HG02588 (cell line): ENCODE measurements at regions not wholly inside any gene's neighbourhood (a gene's known extent, or its start where the extent isn't known, plus 50 kb on each side); places are given as distances from the start of the nearest gene placed in this dataset.
"Not testable (repeated sequence)": the region's sequence is repeated elsewhere in the genome, so short reads cannot be mapped to it uniquely, and the experiment has no call there.

Experiments used
- ATAC-seq: cut with Tn5 transposase; IDR thresholded peaks from one replicate; pipeline ENCODE4 v1.9.1; 2021; ENCODE audit warnings: mild to moderate bottlenecking, moderate library complexity; ENCODE audit not compliant: unreplicated experiment

DNA sequence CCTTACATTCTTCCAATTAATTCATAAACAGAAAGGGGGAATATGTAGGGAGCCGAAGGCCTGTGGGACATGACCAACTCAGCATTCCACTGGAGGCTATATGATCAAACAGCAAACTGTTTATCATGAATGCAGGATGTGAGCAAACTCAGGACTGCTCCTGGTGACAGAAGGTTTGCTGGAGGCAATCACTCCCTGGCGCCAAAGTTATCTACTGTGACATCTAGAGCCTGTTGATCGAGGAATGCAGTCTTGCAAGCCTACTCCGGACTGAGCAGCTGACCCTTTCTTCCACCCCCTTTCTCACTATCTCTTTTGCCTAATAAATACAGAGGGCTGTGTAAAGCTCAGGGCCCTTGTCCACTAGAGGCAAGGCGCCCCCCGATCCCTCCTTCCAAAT is 122.0 kb upstream of the ZCCHC13 start:
- not testable (repeated sequence) for ATAC-seq

DNA sequence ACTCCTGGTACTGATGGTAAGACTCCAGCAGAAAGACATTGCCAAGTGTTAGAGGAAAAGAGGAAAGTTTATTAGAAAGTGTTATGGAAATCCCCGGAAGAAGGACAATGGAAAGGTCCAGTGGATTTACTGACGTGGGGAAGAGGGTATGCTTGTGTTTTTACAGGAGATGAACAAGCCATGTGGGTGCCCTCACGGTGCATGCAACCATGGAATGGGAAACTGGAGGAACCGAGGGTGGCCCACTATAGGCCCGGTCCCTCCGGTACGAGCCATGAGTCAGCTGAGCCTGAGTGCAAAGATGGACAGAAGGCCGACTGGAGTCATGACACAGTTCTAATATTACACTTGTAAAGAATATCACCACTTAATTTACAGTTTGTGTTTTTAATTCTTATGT is 123.3 kb upstream of the ZCCHC13 start:
- ATAC-seq = no peak

DNA sequence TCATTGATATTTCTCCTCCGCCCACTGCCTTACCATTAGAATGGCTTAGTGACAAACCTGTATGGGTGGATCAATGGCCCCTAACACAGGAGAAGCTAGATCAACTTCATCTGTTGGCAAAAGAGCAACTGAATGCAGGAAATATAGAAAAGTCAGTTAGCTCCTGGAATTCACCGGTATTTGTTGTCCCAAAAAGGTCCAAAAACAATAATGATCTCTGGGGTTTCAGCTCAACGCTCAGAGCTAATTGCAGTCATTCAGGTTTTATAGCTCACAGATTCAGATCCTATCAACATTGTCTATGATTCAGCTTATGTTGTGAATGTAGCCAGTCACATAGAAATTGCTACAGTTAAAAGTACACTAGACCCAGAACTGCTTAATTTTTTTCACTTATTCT is 124.0 kb upstream of the ZCCHC13 start:
- no peak for ATAC-seq

DNA sequence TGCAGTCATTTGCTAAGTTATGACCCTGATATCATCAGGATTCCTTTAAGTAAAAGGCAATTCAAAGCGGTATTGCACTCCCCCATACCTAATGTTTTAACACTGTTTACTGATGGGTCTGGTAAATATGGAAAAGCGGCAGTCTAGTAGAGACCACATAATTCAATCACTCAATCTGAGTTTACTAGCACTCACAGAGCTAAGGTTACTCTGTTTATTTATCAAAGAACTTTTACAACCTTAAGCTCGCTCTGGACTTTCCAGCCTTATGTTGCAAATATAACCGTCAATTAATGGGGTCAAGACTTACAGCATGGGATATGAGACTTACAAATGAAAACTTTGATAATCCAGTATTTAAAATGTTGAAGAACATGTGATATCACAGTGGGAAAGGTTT is 124.5 kb upstream of the ZCCHC13 start:
- ATAC-seq = no peak

DNA sequence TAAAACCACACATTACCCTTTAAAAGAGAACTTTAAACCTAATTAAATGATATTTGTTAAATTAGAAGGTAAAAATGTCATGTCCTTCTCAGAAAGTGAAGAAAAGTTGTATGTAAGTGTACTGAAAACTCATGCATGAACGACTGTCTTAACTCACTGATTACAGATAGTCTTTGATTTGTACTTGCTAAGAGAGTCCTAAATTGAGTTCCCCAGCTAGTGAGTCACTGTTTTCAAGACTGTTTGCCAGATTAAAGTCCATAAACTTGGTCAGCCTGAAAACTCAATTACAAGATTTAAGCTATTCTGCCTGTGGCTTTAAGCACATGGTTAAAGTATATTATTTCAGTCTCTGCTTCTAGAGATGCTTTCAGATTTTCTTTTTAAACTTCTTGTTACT is 124.9 kb upstream of the ZCCHC13 start:
- ATAC-seq = no peak

DNA sequence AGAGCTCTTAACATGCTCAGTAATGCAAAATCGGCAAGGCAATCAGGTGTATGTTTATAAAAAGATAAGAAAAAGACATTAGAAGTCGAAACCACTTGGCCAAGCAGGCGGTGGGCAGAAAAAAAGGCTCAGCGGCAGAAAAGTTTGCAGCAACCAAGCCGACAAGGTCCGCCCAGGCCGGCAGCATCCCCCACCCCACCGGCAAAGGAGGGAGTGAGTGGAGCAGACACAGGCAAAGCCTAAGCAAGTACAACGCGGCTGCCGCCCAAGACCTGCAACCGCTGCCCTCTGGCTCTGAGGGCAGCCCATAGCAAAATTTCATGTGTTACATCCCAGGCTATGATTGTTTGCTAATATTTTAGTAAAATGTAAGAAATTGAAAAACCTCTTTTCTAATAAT is 125.4 kb upstream of the ZCCHC13 start:
- ATAC-seq = no peak

DNA sequence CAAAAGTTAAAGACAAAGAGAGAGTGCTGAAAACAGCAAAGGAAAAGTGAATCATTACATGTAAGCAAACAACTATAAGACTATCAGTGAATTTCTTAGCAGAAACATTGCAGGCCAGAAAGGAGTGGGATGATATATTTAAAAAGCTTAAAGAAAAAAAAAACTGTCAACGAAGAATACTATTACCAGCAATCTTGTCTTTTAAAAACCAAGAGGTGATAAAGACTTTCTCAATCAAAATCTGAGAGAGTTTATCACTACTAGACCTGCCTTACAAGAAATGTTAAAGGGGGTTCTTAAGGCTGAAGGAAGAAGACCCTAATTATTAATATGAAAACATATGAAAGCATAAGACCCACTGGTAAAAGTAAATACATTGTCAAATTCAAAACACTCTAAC is 132.5 kb upstream of the ZCCHC13 start:
- ATAC-seq = no peak

DNA sequence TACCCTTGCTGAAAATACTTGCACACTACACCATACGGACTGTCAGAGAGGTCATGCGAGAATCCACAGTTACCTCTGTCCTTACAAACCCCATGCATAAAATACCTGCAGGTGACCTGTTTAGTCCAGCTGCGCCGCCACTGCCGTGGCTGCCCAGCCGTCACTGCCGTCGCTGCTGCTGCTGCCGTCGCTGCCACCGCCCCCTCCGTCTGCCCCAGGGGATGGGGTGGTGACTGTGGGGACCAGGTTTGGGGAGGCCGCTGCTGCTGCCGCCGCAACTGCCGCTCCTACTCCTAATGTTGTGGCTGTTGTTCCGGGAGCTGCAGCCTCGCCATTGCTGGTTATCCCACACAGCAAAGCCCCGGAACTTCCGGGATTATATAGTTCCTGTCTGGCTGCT is 141.8 kb upstream of the ZCCHC13 start:
- ATAC-seq = no peak

DNA sequence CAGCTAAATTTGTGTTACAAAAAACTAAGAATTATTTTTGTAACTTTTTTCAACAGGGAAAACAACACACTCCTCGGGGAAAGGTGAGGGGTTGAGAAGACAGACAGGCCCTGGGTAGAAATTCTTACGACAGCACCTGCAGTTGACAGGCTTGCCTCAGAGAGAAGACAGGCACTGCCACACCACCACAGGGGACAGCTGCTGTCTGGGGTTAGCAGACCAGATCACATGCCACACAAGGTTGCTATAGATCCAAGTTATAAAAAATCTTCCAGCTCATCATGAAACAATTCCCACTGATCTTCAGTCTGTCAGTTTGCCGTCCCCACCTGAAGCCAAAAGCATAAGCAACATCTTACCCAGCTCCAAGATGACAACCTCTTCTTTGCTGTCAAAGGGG is 143.2 kb upstream of the ZCCHC13 start:
- ATAC-seq = no peak

DNA sequence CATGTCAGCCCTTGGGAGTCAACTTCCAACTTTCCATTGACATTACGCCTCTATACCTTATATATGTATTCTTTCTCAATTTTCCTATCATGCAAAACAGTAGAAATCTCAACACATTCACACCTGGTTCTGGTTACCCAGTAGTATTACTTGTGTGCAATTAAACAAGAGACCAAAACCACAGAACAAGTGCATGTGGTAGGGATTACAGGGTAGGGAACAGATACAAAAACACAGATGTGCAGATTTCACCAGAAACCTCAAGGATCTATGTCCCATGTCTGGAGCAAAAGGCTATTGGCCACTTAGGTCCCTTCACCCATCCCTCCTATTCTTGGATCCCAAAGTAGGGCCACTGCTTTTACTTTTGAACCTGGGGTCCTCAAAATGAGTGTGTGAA is 143.6 kb upstream of the ZCCHC13 start:
- ATAC-seq = no peak

DNA sequence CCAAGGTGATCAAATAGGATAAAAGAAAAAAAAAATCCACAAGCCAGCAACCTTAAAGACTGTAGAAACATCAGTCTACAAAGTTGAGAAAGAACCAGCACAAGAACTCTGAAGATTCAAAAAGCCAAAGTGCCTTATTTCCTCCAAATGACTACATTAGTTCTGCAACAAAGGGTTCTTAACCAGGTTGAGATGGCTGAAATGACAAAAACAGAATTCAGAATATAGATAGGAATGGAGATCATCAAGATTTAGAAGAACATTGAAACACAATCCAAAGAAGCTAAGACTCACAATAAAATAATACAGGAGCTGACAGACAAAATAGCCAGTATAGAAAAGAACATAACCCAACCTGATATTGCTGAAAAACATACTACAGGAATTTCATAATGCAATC is 156.5 kb upstream of the ZCCHC13 start:
- ATAC-seq = no peak

DNA sequence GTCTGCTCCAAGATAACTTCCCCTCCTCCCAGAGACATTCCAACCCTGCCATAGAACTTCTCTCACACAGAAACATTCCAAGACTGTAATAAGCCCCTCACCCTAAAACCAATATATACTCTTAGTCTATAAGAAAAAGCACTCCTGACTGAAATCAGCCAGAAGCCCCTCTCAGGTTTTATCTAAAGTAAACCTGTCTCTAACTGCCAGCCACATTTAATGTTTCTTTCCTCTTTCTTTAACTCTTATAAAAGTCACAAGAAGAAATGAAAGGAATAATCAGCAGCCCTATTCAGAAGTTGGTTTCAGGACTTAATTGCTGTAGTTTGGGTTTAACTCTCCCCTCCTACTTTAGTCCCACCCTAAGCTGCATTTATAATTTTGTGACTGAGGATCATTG is 165.0 kb upstream of the ZCCHC13 start:
- no peak for ATAC-seq

DNA sequence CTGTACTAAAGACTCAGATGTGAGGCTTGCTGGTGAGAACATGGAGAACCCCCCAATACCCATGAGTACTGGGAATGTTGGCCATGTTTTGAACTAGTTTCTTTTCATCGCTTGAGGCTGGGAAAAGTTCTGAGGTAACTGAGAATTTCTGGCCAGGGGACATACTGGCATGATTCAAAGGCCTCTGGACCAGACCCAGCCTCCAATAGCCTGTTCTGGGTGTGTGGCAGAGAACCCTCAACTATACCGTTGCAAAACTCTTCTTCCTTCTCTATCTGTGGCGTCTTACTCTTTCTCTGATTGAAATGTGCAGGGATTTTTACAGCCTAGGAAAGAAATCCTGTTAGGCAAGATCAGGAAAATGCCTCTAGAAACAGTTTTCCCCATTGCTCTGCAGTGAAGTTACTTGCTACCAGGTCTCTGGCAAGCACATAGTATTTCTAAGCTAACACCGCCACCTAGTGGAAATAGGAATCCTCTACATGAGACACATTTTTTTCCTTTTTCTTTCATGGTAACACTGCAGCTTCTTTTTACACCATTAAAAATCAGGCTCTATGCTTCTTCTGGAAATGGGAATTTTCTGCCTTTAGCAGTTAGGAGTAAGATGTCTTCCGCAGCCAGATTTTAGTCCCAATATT is 170.7 kb upstream of the ZCCHC13 start:
- ATAC-seq = no peak

DNA sequence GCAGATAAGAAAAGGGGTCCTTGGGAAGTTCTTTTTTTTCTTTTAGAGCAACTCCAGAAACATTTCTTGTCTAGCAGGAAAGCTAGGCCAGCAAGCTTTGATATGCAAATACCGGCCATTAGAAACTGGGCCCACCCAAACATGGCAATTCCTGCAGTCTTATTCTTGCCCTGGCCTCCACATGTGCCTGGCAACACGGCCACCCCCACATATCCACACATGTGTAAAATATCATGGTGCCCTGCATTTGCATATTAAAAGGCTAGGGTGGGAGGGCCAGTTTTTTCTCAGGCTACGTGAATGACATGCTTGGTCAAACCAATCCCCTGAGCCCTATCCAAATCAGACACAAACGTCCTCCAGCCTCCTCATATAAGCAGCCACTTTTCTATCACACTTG is 171.7 kb upstream of the ZCCHC13 start:
- ATAC-seq = no peak

DNA sequence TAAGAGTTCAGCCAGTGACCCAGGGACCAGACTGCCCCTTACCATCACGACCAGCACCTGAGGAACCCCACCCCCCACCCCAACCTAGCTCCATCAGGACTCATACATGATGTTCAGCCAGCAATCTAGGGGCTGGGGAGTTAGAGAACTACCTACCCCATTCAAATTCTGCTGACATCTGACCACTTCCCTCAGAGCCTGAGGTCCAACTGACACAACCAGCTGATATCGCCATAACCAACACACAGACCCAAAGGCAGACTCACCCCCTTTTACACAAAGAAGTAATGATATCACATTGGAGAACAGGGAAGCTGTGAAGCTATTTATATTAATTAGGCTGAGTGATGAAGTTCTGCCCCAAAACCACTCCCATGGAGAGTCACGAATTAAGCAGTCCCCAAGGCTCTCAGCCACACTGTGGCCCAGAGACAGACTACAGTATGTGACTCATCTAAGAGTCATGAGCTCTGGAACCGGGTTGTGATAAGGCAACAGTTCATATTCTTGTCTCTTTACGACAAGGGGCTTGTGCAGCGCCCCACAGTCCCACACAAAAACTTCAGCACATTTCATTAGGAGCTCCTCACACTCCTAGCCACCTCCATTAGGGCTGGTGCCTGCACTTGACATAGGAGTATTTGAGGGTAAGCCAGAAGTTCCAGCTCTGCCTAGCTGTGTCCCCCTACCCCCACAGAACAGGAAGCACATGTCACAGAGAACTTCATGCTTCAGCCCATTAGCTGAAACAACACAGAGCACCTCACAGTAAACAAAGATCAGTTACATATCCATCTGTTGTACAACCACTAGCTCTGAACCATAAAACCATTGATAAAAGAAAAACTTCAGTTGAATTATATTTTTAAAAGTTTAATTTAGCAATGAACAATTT is 184.7 kb upstream of the ZCCHC13 start:
- no peak for ATAC-seq

DNA sequence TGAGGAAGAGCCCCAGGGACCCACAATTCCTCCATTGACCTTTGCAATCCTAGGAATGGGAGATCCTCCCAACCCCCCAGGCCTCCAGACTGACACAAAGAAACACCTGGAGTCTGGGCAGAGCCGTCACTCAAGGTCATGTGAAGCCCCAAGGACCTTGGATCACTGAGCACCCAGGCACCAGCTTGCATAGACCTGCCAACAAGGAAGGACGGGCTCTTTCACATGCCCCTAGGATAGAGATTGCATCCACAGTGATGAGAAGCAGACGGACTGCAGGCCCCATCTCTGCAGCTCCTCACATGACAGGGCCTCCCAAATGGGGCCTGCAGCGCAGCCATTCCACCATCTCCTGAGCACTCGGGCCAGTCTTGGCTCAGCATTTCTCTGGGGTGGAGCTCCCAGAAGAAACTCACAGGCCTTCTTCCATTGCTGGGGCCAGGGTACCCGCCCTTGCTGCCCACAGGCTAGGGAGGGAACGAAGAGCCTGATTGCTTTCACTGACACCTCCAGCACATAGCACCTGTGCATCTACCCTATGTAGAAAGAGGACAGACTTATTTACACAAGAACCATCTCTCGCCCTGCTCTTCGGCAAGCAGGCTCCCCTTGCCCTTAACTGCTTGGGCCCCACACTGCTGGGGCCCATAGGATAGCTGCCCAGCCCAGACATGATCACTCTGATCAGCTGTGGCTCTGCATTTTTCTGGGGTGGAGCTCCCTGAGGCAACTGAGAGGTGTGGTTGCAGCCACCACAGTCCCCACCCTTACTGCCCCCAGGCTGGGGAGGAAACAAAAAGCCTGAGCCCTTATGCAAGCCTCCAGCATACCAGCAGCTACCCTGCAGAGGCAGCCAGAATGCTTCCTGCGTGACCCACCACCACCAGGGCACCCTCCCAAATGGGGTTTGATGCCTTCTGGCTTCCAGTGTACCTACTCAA is 185.7 kb upstream of the ZCCHC13 start:
- no peak for ATAC-seq

DNA sequence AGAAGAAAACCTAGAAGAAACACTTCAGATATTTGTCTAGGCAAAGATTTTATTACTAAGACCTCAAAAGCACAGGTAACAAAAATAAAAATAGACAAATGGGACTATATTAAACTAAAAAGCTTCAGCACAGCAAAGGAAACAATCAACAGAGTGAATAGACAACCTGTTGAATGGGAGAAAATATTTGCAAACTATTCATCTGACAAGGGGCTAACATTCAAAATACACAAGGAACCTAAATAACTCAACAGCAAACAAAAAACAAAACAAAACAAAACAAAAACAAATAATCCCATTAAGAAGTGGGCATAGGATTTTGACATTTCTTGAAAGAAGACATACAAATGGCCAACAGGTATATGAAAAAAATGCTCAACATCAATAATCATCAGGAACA is 192.7 kb upstream of the ZCCHC13 start:
- ATAC-seq = no peak

DNA sequence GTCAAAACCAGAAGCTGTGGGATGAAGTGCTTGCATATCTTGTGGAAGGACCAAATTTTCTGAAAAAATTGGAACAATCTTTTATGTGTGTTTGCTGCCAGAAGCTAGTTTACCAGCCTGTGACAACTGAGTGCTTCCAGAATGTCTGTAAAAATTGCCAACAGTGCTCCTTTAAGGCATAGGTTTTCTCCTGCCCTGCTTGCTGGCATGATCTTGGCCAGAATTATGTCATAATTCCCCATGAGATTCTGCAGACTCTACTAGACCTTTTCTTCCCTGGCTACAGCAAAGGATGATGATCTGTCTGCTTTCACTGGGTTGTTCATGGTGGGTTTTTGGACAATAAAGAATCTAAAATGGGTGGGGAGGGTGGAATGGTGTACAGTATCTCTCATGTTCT is 196.3 kb upstream of the ZCCHC13 start:
- ATAC-seq = no peak

DNA sequence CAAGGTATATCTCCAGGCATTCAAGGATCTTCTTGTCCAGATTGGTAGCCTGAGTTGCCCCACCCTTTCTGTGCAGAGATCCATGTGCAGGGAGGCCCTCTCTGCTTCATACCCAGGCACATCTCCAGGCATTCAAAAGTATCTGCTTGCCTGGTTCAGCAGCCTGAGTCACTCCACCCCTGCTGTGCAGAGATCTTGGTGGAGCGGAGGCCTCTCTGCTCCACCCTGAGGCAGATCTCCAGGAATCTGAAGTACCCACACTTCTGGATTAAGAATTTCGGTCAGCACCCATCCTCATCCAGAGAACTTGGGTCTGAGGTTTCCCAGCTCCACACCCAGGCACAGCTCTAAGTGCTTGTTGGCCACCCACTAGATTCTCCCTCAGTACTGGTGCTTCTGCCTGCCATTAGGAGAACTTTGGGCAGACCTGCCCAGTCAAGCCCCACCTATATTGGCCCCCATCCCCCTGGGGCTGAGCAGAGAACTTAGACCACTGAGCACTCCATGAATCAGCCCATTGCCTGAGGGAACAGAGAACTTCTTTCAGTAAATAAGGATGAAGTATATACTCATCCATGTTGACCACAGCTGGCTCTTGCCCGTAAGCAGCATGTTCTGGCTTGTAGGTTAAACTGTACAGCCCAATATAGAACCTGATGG is 199.5 kb upstream of the ZCCHC13 start:
- ATAC-seq = no peak

DNA sequence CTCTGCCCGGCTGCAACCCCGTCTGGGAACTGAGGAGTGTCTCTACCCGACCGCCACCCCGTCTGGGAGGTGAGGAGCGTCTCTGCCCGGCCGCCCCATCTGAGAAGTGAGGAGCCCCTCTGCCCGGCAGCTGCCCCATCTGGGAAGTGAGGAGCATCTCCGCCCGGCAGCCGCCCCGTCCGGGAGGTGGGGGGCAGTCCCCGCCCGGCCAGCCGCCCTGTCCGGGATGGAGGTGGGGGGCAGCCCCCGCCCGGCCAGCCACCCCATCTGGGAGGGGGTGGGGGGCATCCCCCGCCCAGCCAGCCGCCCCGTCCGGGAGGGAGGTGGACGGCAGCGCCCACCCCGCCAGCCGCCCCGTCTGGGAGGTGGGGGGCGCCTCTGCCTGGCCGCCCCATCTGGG is 205.6 kb upstream of the ZCCHC13 start:
- not testable (repeated sequence) for ATAC-seq

DNA sequence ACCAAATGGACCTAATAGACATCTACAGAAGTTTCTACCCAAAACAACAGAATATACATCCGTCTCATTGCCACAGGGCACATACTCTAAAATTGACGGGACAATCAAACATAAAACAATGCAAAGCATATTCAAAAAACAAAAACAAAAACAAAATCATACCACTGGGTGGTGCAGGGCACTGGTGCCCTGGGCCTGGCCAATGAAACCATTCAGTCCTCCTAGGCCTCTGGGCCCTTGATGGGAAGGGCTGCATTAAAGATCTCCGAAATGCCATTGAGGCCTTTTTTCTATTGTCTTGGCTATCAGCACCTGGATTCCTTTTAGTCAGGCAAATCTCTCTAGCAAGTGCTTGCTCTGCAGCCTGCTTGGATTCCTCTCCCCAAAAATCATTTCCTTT is 213.9 kb upstream of the ZCCHC13 start:
- no peak for ATAC-seq
